Head of caudate nucleus (tissue), 42 donors: ENCODE measurements at regions not wholly inside any gene's neighbourhood (a gene's known extent, or its start where the extent isn't known, plus 50 kb on each side); places are given as distances from the start of the nearest gene placed in this dataset.
"Not testable (repeated sequence)": the region's sequence is repeated elsewhere in the genome, so short reads cannot be mapped to it uniquely, and the experiment has no call there.

Experiments
- DNase-seq, 42 donors: peaks; one replicate each; pipeline versions ENCODE4 v3.0.0 to v3.0.0-alpha.2; 2020 to 2021; ENCODE audit warnings: mixed read lengths in 7 of 42
- intact Hi-C: fragments of 100-400 bp; cut with DNase I; formaldehyde crosslinking; loops from one replicate; pipeline ENCODE4 v1.15.0; 2022

DNA sequence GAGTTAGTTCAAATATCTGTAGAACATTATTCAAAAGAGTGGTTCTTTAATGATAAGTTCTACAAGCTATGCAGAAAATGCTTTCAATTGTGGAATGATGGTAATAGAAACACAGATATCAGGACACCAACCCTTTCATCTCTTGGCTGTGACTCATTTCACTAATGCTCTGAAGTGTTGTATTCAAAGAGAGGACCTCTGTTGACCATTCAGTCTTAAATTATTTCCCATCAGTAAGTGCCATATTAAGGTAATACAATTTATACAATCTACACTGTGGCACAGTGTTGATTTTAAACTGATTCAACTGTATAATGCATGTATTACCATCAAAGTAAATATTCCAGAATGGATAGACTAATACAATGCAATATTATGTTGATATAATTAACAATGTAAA is 289.0 kb upstream of the ADGRL3 start:
- intact Hi-C loops, result no loop called here

DNA sequence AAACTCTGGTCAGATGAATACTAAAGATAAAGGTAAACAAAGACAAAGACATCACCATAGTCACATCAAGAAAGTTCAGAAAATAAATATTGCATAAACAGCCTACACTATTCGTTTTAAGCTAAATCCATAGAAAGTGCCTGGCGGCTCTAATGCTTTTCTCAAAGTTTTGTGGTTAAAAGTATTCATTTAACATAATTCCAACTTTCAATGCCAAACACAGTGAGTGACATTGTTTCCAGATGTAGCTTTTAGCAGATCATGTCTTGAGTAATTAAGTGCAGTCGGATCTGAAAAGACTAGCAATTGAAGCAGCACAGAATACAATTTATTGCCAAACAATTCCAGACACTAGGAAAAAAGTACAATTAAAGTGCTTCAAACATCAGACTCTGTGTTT is 287.1 kb upstream of the ADGRL3 start:
- intact Hi-C loops, result no loop called here

More for the DNA sequence above, 289.0 kb upstream of the ADGRL3 start:
- DNase-seq, result no peak

DNA sequence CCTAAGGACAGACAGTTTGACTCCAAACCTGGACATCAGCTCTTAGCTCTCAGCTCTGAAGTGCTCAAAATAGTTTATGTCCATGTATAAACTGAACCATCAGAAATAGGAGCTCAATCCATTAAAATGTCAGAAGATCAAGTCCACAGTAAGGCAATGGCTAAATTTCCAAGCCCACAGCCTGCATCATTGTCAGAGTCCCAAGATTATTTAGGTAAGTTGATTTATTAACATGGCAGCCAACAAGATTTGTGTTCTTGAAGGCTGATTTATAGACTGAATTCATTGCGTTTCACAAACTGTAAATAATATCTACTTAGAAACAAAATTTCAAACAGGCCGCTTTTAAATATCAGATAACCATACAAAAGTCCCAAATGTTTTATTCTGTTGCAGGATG is 286.5 kb upstream of the ADGRL3 start:
- DNase-seq, result no peak
- intact Hi-C loops, result no loop called here

More for the DNA sequence above, 287.1 kb upstream of the ADGRL3 start:
- DNase-seq, result no peak

DNA sequence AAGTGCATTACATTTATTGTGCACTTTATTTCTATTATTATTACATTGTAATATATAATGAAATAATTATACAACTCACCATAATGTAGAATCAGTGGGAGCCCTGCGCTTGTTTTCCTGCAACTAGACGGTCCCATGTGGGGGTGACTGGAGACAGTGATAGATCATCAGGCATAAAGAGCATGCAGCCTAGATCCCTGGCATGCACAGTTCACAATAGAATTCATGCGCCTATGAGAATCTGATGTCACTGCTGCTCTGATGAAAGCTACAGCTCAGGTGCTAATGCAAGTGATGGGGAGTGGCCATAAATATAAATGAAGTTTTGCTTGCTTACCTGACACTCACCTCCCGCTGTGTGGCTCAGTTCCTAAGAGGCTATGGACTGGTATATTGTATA is 278.4 kb upstream of the ADGRL3 start:
- intact Hi-C loops, DNase-seq: not testable (repeated sequence)

DNA sequence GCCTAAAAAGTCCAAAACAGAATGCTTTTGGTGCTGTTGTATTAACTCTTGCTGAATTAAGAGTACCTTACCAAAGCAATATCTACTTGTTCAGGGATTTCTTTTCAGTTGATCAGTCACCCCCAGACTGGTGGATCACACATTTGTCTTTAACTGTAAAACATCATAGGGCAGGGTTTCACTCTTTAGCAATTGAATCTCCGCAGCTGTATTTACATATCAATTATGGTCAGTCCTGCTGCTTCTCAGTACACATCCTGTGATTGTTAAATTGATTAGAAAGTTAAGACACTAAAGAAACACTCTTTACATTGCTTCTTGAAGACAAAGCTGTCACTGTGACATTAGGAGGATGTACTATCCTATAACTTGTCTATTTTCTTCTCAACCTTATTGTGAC is 277.1 kb upstream of the ADGRL3 start:
- intact Hi-C loops, result no loop called here
- no peak for DNase-seq

DNA sequence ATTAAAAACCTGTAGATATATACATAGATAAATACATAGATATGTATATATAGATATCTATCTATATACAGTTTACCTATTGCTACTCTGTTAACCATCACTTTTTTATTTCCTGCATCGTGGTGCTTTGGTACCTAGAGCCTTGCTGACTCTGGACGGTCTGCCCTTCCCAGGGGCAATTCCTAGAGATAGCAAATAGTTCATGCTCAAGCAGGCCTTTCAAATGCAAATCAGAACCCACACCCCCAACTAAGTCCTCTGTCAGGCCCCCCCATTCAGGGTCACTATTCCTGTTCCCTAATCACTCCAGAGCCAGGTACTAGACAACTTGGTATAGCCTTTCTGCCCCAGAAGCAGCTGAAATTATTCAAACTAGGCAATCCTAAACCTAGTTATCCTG is 273.5 kb upstream of the ADGRL3 start:
- DNase-seq, result no peak

DNA sequence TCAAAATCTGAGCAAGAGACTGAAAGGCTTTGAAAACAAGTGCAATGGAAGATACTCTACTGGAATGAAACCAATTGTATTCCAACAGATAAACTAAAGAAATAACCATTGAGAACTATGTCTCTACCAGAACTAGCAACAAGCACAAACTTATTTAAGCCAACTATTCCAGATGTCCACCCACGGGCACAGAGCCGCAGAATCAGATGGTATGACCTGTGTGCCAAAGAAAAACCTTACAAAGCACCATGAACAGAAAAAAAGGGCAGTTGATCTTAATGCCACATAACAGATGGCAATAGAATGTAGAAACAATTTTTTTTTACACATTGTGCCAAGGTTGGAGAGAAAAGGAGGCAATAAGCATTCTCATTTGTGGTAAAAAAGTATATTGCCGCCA is 269.3 kb upstream of the ADGRL3 start:
- intact Hi-C loops, result no loop called here
- no peak for DNase-seq

More for the DNA sequence above, 273.5 kb upstream of the ADGRL3 start:
- intact Hi-C loops, result no loop called here

DNA sequence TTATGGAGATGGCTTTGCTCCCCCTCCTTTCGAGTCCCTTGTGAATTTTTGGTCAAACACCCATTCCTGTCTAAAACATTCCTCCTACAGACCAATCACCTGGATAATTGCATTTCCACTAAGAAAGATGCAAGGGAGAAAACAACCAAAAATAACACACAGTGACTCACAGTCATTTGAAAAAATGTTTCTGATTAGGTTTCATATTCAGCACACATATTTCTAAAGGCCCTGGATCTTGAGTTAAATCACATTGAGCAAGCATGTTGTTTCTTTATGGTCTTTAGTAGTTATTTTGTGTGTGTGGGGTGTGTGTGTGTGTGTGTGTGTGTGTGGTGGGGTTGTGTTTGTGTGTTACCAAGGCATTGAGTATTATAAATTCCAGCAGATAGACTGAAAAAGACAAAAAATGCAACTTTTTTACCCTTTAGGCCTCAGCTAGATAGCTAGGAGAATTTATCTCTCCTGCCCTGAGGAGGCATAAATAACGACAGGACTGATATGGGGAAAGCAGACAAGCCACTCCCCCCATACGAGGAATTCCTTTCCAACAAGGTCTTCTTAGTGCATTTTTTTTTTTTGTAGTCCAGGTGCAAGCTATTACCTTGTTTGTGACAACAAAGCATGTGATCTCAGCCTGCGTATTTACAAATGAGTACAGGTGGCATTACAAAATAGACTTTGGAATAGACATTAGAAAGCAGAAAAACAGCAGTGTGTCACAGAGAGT is 265.4 kb upstream of the ADGRL3 start:
- intact Hi-C loops, result no loop called here

DNA sequence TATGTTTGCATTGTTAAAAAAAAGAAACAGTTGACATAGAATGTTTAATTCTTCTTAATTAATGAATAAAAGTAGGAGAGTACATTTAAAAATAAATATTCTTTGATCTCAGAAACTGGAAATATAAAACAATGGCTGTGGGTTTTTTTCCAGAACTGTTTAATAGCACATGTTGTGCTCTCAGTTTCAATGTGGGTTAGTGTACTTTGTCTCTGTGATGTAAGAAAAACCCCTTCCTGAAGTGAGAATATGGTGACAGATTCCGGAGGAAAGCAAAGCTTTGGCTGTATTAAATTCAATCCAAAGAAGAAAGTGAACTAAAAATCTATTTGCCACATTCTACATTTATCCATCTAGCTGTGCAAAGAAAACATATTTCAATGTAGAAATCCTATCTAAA is 261.9 kb upstream of the ADGRL3 start:
- intact Hi-C loops, result no loop called here
- DNase-seq, result no peak

More for the DNA sequence above, 265.4 kb upstream of the ADGRL3 start:
- DNase-seq, result no peak

DNA sequence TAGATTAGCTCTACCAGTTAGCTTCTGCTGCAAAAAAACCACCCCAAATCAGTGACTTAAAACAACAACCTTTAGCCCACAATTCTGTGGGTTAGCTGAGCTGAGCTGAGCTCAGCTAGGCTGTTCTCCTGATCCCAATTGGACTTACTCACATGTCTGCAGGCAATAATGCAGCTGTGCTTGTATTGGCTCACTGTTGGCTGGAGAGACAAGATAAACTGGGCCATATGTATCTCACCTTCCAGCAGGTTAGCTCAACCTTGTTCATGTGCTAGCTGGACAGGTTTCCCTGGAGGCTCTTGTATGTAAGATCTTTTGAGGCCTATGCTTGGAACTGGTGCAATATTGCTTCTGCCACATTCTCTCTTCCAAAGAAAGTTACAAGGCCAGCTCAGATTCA is 261.5 kb upstream of the ADGRL3 start:
- intact Hi-C loops, result no loop called here
- DNase-seq, result no peak

DNA sequence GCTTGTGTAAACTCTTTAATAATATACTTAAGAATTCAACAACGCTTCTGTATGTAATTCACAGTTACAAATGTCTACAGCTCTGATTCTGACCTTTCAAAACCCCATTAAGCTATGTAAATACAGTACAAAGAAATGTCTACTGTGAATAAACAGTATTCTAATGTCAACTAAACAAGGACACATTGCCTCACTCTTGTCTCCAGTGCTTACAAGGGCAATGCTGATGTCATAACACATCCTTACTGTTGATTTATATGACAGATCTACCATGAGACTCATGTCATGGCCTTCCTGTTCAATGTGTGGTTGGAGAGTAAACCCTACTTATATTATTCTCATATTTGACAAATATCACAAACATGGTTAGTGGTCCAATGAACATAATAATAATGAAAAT is 256.1 kb upstream of the ADGRL3 start:
- intact Hi-C loops, result no loop called here
- DNase-seq, result no peak

DNA sequence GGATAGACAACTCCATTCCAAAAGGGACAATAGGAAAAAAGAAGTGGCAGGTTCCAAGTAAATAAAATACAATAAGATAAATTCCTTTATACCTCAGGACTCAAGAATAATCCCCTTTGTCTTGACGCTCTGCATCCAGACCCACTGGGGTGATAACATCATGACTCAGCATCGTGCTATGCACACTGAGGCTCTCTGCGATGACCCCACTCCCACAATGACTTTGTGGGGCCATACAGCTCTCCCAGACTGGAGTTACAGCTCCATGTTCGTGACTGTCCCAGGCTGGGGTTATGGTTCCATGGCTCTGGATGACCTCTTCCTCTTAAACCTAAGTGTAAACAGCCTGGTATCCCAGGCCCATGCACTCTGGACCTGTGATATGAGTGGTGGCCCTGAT is 254.5 kb upstream of the ADGRL3 start:
- intact Hi-C loops, result no loop called here
- no peak for DNase-seq

DNA sequence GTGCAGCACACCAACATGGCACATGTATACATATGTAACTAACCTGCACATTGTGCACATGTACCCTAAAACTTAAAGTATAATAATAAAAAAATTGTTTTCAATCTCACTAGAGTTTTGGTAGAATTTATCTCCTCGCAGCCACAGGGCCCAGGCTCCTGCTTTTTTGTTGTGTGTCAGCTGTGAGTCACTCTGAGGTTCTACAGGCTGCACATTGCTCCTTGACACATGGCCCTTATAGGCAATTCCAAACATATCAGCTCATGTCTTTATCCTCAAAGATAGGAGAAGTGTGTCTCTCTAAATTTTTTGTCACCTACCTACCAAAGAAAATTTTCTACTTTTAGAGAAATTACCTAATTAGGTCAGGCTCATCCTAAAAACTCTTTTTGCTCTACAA is 252.1 kb upstream of the ADGRL3 start:
- intact Hi-C loops, result no loop called here

DNA sequence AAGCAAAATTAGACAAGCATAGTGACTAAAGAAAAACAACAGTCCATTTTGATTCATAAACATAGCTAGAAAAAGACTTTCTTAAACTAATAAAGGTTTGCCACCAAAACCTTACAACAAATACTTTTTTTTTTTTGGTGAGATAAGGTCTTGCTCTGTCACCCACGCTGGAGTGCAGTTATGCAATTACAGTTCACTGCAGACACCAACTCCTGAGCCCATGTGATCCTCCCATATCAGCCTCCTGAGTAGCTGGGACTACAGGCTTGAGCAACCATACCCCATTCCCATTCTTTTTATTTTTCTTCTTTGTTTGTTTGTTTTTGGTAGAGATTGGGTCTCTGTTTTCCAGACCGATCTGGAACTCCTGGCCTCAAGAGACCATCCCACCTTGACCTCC is 247.2 kb upstream of the ADGRL3 start:
- no peak for DNase-seq
- intact Hi-C loops, result no loop called here

More for the DNA sequence above, 252.1 kb upstream of the ADGRL3 start:
- no peak for DNase-seq

DNA sequence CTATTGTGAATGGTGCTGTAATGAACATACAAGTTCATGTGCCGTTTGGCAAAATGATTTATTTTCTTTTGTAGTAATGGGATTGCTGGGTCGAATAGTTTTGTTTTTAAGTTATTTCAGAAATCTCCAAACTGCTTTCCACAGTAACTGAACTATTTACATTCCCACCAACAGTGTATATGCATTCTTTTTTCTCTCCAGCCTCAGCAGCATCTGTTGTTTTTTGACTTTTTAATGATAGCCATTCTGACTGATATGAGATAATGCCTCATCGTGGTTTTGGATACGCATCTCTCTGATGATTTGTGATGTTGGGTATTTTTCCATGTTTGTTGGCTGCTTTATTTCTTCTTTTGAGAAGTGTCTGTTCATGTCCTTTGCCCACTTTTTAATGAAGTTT is 246.3 kb upstream of the ADGRL3 start:
- no peak for DNase-seq
- intact Hi-C loops, result no loop called here

DNA sequence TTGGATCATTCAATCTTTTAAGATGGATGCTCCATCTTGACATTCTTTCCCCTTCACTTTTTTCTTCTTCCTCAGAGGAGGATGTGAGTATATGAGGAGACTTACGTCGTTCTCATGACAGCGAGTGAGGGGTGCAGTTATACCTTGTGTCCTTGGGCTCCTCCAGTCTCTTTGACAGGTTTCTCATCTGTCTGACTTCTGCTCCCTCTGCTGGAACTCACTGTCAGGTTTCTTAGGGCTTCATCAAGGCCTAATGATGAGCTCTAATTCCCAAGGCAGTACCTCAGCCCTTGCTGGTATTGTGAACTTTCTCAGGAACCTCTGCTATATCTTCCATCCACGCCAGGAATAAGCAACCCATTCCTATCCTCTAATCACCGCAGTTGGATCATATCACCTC is 237.8 kb upstream of the ADGRL3 start:
- DNase-seq, result no peak
- intact Hi-C loops, result no loop called here

DNA sequence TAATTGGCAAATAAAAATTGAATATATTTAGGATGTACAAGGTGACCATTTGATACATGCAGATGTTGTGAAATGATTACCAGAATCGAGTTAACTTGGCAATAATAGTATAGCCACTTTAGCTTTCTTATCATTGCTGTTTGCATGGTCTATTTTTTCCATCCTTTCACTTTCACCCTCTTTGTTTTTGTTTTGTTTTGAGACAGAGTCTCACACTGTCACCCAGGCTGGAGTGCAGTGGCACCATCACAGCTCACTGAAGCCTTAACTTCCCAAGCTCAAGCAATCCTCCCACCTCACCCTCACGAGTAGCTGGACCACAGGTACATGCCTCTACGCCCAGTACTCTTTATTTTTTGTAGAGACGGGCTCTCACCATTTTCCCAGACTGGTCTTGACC is 218.6 kb upstream of the ADGRL3 start:
- intact Hi-C loops, result no loop called here
- no peak for DNase-seq

DNA sequence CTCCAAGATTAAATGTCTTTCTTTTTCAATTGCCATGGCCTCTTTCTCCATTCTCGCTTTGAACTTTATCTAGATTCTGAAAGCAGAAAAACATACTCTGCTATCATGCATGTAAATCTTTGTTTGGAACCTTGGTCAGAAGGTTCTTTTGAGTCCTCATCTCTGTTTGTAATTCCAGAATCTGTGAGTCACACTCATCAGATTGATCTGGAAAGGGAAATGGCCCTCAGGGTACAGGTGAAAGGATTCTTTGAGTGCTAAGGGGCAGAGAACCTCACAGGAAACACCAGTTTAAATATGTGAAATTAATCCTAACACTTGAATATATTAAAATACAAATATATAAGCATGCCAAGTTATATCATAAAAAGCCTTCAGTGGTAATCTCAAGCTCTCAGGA is 211.0 kb upstream of the ADGRL3 start:
- intact Hi-C loops, result no loop called here
- DNase-seq, result no peak

DNA sequence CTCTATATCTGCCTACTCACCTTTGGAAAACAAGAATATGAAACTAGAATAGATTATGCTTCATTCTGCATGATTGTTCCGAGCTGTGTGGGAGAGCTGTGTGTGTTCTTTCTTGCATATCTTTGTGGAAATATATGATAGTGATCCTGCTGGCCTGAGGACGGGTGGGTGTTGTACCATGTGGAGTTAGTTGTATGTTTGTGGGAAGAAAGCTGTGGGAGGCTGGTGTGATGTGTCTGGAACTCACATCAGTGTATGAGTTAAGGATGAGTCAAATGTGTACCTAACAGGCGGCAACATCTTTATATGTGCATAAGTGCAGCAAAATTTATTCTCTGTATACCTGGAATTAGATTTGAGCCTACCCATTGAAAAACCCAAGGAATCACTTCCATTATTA is 208.1 kb upstream of the ADGRL3 start:
- DNase-seq, result no peak
- intact Hi-C loops, result no loop called here

DNA sequence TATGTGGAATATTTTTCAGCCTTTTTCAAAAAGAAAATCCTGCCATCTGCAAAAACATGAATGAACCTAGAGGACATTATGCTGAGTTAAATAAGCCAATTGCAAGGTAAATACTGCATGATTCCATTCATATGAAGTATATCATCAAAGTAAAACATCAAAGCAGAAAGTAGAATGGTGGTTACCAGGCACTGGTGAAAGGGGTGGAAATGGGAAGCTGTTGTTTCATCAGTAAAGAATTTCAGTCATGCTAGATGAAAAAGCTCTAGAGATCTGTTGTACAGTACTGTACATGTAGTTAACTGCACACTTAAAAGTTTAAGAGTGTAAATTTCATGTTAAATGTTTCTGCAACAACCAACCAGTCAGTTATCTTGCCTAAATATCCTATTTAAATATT is 196.8 kb upstream of the ADGRL3 start:
- intact Hi-C loops, result no loop called here
- DNase-seq, result no peak

DNA sequence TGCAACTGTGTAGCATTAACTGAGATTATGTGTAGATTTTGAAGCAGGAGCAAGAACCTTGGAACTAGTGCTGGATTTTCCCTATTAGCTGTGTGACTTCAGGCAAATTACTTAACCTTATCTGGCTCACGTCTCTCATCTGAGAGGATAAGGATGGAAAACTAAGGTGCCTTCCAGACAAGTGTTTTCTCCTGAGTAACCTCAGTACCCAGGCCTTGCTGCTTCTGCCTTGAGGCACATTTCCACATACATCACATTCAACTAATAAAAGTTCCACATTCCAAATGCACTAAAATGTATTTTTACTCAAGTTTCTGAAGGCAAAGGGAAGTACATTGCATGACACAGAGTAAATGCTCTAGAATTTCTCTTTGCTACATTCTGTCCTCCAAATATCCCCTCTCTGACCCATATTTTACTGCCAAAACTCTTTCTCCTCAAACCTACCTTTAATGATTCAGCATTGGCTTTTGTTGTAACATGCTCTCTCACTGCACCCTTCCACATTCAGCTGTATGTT is 195.4 kb upstream of the ADGRL3 start:
- intact Hi-C loops, result no loop called here
- DNase-seq, result no peak
